ENCODE measurements at regions not wholly inside any gene's neighbourhood (a gene's known extent, or its start where the extent isn't known, plus 50 kb on each side); places are given as distances from the start of the nearest gene placed in this dataset.

- Mint-ChIP-seq H3K4me1 (ENCODE audit: low read depth) (no peaks in the 10 kb centered on the region), H3K9me3 (no peaks in the 10 kb centered on the region), H3K27ac (no peak overlapping the region), H3K27me3 (peaks cover 27% of the 10 kb centered on the region), H3K4me3 (no peak overlapping the region), H3K36me3 (ENCODE audit: low read depth) (no peaks in the 10 kb centered on the region)
- no peak for DNase-seq
Observed at GRCh38 chr16:86170720-86171119, 271.8 kb downstream of the IRF8 start.

GRCh38 chr16:86171329-86171728 lies 272.4 kb downstream of the IRF8 start:
- Mint-ChIP-seq H3K27ac (no peak overlapping the region), H3K27me3 (peaks cover 27% of the 10 kb centered on the region)

GRCh38 chr16:86175816-86176215 lies 276.9 kb downstream of the IRF8 start:
- no peak overlapping the region for H3K27ac Mint-ChIP-seq
- DNase-seq: no peak
- no peaks in the 10 kb centered on the region for H3K9me3 Mint-ChIP-seq
- H3K4me1 Mint-ChIP-seq (ENCODE audit: low read depth): no peaks in the 10 kb centered on the region
- no peak overlapping the region for H3K4me3 Mint-ChIP-seq
- H3K27me3 Mint-ChIP-seq: peaks cover 24% of the 10 kb centered on the region
- no peaks in the 10 kb centered on the region for H3K36me3 Mint-ChIP-seq (ENCODE audit: low read depth)

More at GRCh38 chr16:86171329-86171728, 272.4 kb downstream of the IRF8 start:
- H3K4me3 Mint-ChIP-seq: no peak overlapping the region
- H3K4me1 Mint-ChIP-seq (ENCODE audit: low read depth): no peaks in the 10 kb centered on the region
- H3K36me3 Mint-ChIP-seq (ENCODE audit: low read depth): no peaks in the 10 kb centered on the region
- no peaks in the 10 kb centered on the region for H3K9me3 Mint-ChIP-seq
- no peak for DNase-seq

- H3K4me1 Mint-ChIP-seq (ENCODE audit: low read depth): no peaks in the 10 kb centered on the region
Observed at GRCh38 chr16:86176462-86176861, 277.5 kb downstream of the IRF8 start.

GRCh38 chr16:86180244-86180643 lies 281.3 kb downstream of the IRF8 start:
- H3K27me3 Mint-ChIP-seq: no peaks in the 10 kb centered on the region
- no peaks in the 10 kb centered on the region for H3K4me1 Mint-ChIP-seq (ENCODE audit: low read depth)
- H3K9me3 Mint-ChIP-seq: no peaks in the 10 kb centered on the region
- no peaks in the 10 kb centered on the region for H3K36me3 Mint-ChIP-seq (ENCODE audit: low read depth)
- H3K27ac Mint-ChIP-seq: no peak overlapping the region
- DNase-seq: no peak
- H3K4me3 Mint-ChIP-seq: no peak overlapping the region

More at GRCh38 chr16:86176462-86176861, 277.5 kb downstream of the IRF8 start:
- H3K27me3 Mint-ChIP-seq: peaks cover 24% of the 10 kb centered on the region
- H3K36me3 Mint-ChIP-seq (ENCODE audit: low read depth): no peaks in the 10 kb centered on the region
- no peak overlapping the region for H3K27ac Mint-ChIP-seq
- H3K9me3 Mint-ChIP-seq: no peaks in the 10 kb centered on the region
- H3K4me3 Mint-ChIP-seq: no peak overlapping the region
- DNase-seq: no peak

GRCh38 chr16:86180780-86181179 lies 281.8 kb downstream of the IRF8 start:
- H3K27me3 Mint-ChIP-seq: no peaks in the 10 kb centered on the region
- no peaks in the 10 kb centered on the region for H3K4me1 Mint-ChIP-seq (ENCODE audit: low read depth)
- no peaks in the 10 kb centered on the region for H3K9me3 Mint-ChIP-seq
- H3K4me3 Mint-ChIP-seq: no peak overlapping the region
- H3K36me3 Mint-ChIP-seq (ENCODE audit: low read depth): no peaks in the 10 kb centered on the region
- DNase-seq: no peak
- no peak overlapping the region for H3K27ac Mint-ChIP-seq

- Mint-ChIP-seq H3K27ac (no peak overlapping the region), H3K9me3 (no peaks in the 10 kb centered on the region), H3K4me3 (no peak overlapping the region), H3K27me3 (no peaks in the 10 kb centered on the region), H3K36me3 (ENCODE audit: low read depth) (no peaks in the 10 kb centered on the region), H3K4me1 (ENCODE audit: low read depth) (no peaks in the 10 kb centered on the region)
- DNase-seq: no peak
Observed at GRCh38 chr16:86181526-86181925, 282.6 kb downstream of the IRF8 start.

- H3K9me3 Mint-ChIP-seq: no peaks in the 10 kb centered on the region
- no peak for DNase-seq
- H3K27me3 Mint-ChIP-seq: peaks cover 9% of the 10 kb centered on the region
- no peaks in the 10 kb centered on the region for H3K36me3 Mint-ChIP-seq (ENCODE audit: low read depth)
- H3K4me3 Mint-ChIP-seq: no peak overlapping the region
- H3K27ac Mint-ChIP-seq: no peak overlapping the region
- H3K4me1 Mint-ChIP-seq (ENCODE audit: low read depth): no peaks in the 10 kb centered on the region
Observed at GRCh38 chr16:86184185-86184584, 285.2 kb downstream of the IRF8 start.

GRCh38 chr16:86185089-86185488 lies 286.1 kb downstream of the IRF8 start:
- no peaks in the 10 kb centered on the region for H3K9me3 Mint-ChIP-seq
- H3K4me3 Mint-ChIP-seq: no peak overlapping the region
- no peak overlapping the region for H3K27ac Mint-ChIP-seq
- H3K4me1 Mint-ChIP-seq (ENCODE audit: low read depth): no peaks in the 10 kb centered on the region
- H3K36me3 Mint-ChIP-seq (ENCODE audit: low read depth): no peaks in the 10 kb centered on the region
- DNase-seq: no peak
- peaks cover 14% of the 10 kb centered on the region for H3K27me3 Mint-ChIP-seq

GRCh38 chr16:86186313-86186712 lies 287.4 kb downstream of the IRF8 start:
- Mint-ChIP-seq H3K4me3 (no peak overlapping the region), H3K27ac (no peak overlapping the region), H3K4me1 (ENCODE audit: low read depth) (no peaks in the 10 kb centered on the region), H3K27me3 (peaks cover 22% of the 10 kb centered on the region), H3K36me3 (ENCODE audit: low read depth) (no peaks in the 10 kb centered on the region), H3K9me3 (no peaks in the 10 kb centered on the region)
- DNase-seq: no peak

- Mint-ChIP-seq H3K4me3 (no peak overlapping the region), H3K36me3 (ENCODE audit: low read depth) (no peaks in the 10 kb centered on the region), H3K4me1 (ENCODE audit: low read depth) (no peaks in the 10 kb centered on the region), H3K27me3 (peaks cover 55% of the 10 kb centered on the region), H3K27ac (no peak overlapping the region), H3K9me3 (no peaks in the 10 kb centered on the region)
- no peak for DNase-seq
Observed at GRCh38 chr16:86189934-86190333, 291.0 kb downstream of the IRF8 start.

- H3K27me3 Mint-ChIP-seq: peaks cover 71% of the 10 kb centered on the region
- DNase-seq: no peak
- no peak overlapping the region for H3K4me3 Mint-ChIP-seq
- no peaks in the 10 kb centered on the region for H3K36me3 Mint-ChIP-seq (ENCODE audit: low read depth)
- no peak overlapping the region for H3K27ac Mint-ChIP-seq
- no peaks in the 10 kb centered on the region for H3K9me3 Mint-ChIP-seq
- no peaks in the 10 kb centered on the region for H3K4me1 Mint-ChIP-seq (ENCODE audit: low read depth)
Observed at GRCh38 chr16:86191663-86192062, 292.7 kb downstream of the IRF8 start.

- Mint-ChIP-seq H3K4me3 (no peak overlapping the region), H3K27me3 (peaks cover 88% of the 10 kb centered on the region), H3K4me1 (ENCODE audit: low read depth) (no peaks in the 10 kb centered on the region), H3K9me3 (no peaks in the 10 kb centered on the region), H3K36me3 (ENCODE audit: low read depth) (no peaks in the 10 kb centered on the region), H3K27ac (no peak overlapping the region)
- DNase-seq: no peak
Observed at GRCh38 chr16:86193528-86194193, 294.7 kb downstream of the IRF8 start.

GRCh38 chr16:86195863-86196630 lies 297.1 kb downstream of the IRF8 start:
- no peak overlapping the region for H3K27ac Mint-ChIP-seq
- no peaks in the 10 kb centered on the region for H3K9me3 Mint-ChIP-seq
- H3K27me3 Mint-ChIP-seq: peaks cover 96% of the 10 kb centered on the region
- H3K4me3 Mint-ChIP-seq: no peak overlapping the region
- no peak for DNase-seq
- H3K4me1 Mint-ChIP-seq (ENCODE audit: low read depth): no peaks in the 10 kb centered on the region
- H3K36me3 Mint-ChIP-seq (ENCODE audit: low read depth): no peaks in the 10 kb centered on the region

- no peaks in the 10 kb centered on the region for H3K4me1 Mint-ChIP-seq (ENCODE audit: low read depth)
- no peaks in the 10 kb centered on the region for H3K36me3 Mint-ChIP-seq (ENCODE audit: low read depth)
- H3K4me3 Mint-ChIP-seq: no peak overlapping the region
- no peak for DNase-seq
- H3K27me3 Mint-ChIP-seq: peaks cover 94% of the 10 kb centered on the region
- no peaks in the 10 kb centered on the region for H3K9me3 Mint-ChIP-seq
- no peak overlapping the region for H3K27ac Mint-ChIP-seq
Observed at GRCh38 chr16:86196687-86197391, 297.9 kb downstream of the IRF8 start.

Data from activated T-cell treated with anti-CD3 and anti-CD28 coated beads, Interleukin-2, amount 50 U/mL, for 24 hours (primary cell).